PC-3 (cell line): ENCODE measurements at regions not wholly inside any gene's neighbourhood (a gene's known extent, or its start where the extent isn't known, plus 50 kb on each side); places are given as distances from the start of the nearest gene placed in this dataset.

Source experiments
- ATAC-seq: fragments of 200-7000 bp; cut with Tn5 transposase; 2 replicates; pipeline ENCODE4 v1.9.1; 2020; ENCODE audit warnings: mild to moderate bottlenecking, moderate library complexity
- BruUV-seq: library from RNA; stranded (reverse); fragments of 400-500 nt; replicated peaks from 2 replicates; lab custom pipeline; 2021; lab: Mats Ljungman, UMichigan
- CTCF ChIA-PET: fragments of 300-600 bp; sonication (Branson Sonifier 250); formaldehyde crosslinking; loops from one replicate; lab custom pipeline; 2022; ENCODE audit warnings: antibody characterized with exemption; lab: Charles Lee
- POLR2A ChIA-PET: fragments of 300-600 bp; sonication (Branson Sonifier 250); formaldehyde crosslinking; loops from one replicate; lab custom pipeline; 2022; ENCODE audit warnings: antibody characterized with exemption; ENCODE audit not compliant: unreplicated experiment; lab: Charles Lee
- DNase-seq: peaks from one replicate; pipeline ENCODE4 v3.0.0-alpha.2; 2015
- H2AFZ ChIP-seq: fragments of 300-600 bp; sonication (generic); 2 replicates; pipeline ENCODE4 v1.6.0; 2016; ENCODE audit warnings: antibody characterized with exemption, low read length
- H3F3A ChIP-seq: fragments of 300-600 bp; sonication (generic); one replicate; pipeline ENCODE4 v1.6.0; 2017; ENCODE audit warnings: antibody characterized with exemption, low read length, control low read depth, mild to moderate bottlenecking; ENCODE audit not compliant: unreplicated experiment
- H3K27ac ChIP-seq: fragments of 300-600 bp; sonication (generic); 2 replicates; pipeline ENCODE4 v1.5.1; 2016; ENCODE audit warnings: mild to moderate bottlenecking, low read length
- H3K27me3 ChIP-seq: fragments of 300-600 bp; sonication (generic); 2 replicates; pipeline ENCODE4 v1.6.1; 2016; ENCODE audit warnings: low read length, mixed read lengths
- H3K36me3 ChIP-seq: fragments of 300-600 bp; sonication (generic); 2 replicates; pipeline ENCODE4 v1.6.1; 2016; ENCODE audit warnings: low read depth, mixed run types, low read length, mixed read lengths
- H3K4me1 ChIP-seq: fragments of 300-600 bp; sonication (generic); 2 replicates; pipeline ENCODE4 v1.5.1; 2016; ENCODE audit warnings: low read length; ENCODE audit not compliant: insufficient read depth
- H3K4me2 ChIP-seq: fragments of 300-600 bp; sonication (generic); 2 replicates; pipeline ENCODE4 v1.6.0; 2016; ENCODE audit warnings: low read length
- H3K4me3 ChIP-seq: fragments of 300-600 bp; sonication (generic); 2 replicates; pipeline ENCODE4 v1.5.1; 2016; ENCODE audit warnings: mild to moderate bottlenecking, low read length, mixed read lengths
- H3K79me2 ChIP-seq: fragments of 300-600 bp; sonication (generic); 2 replicates; pipeline ENCODE4 v1.6.1; 2017; ENCODE audit warnings: low read length, mixed read lengths
- H3K9ac ChIP-seq: fragments of 300-600 bp; sonication (generic); 2 replicates; pipeline ENCODE4 v1.6.0; 2016; ENCODE audit warnings: mild to moderate bottlenecking, low read length
- H3K9me2 ChIP-seq: fragments of 300-600 bp; sonication (generic); replicated peaks from 2 replicates; pipeline ENCODE4 v1.6.1; 2016; ENCODE audit warnings: mixed run types, low read length, mixed read lengths
- H3K9me3 ChIP-seq: fragments of 300-600 bp; sonication (generic); 2 replicates; pipeline ENCODE4 v1.6.1; 2016; ENCODE audit warnings: low read length, mixed read lengths
- H4K20me1 ChIP-seq: fragments of 300-600 bp; sonication (generic); 2 replicates; pipeline ENCODE4 v1.6.1; 2016; ENCODE audit warnings: low read length, mixed read lengths
- EZH2 ChIP-seq: fragments of 300-600 bp; sonication (generic); IDR thresholded peaks from one replicate; pipeline ENCODE4 v1.6.1; 2017; ENCODE audit warnings: antibody characterized with exemption, mild to moderate bottlenecking, low read length; ENCODE audit not compliant: unreplicated experiment
- EZH2phosphoT487 ChIP-seq: fragments of 300-600 bp; sonication (generic); IDR thresholded peaks from 2 replicates; pipeline ENCODE4 v1.6.1; 2018; ENCODE audit warnings: mild to moderate bottlenecking, antibody characterized with exemption, low read length, borderline replicate concordance
- intact Hi-C: fragments of 100-400 bp; cut with micrococcal nuclease; formaldehyde crosslinking; loops from 2 replicates; pipeline ENCODE4 v1.9.0; 2023
- TF ChIP-seq, protein P1 (sequence below): fragments of 300-600 bp; sonication (generic); conservative IDR thresholded peaks from 2 replicates; pipeline ENCODE4 v1.5.1; 2017; ENCODE audit warnings: antibody characterized with exemption, low read depth, mild to moderate bottlenecking, low read length

DNA sequence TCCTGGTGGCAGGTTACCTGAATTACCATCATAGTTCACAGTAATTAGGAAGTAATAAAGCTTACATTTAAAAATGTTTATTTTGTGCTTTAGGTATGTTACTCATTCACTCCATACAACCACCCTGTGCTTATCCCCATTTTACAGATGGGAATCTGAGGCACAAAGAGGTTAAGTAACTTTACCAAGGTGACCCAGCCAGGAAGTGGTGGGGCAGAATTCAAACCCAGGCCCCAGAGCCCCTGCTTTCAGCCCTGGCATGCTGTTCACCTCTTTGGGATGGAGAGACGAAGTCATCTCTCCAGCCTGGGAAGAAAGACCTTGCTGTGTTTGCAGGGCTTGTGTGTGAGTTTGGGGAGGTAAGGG, 285.6 kb upstream of the TPM1 start:
- Histone ChIP-seq H3K27me3 (no peaks in the 10 kb centered on the region), H3K9ac (no peak overlapping the region), H3F3A (no peaks in the 10 kb centered on the region), H3K9me3 (no peaks in the 10 kb centered on the region), H4K20me1 (no peaks in the 10 kb centered on the region), H3K27ac (no peak overlapping the region; the same call in 1 of the 2 replicates), H3K79me2 (no peaks in the 10 kb centered on the region), H3K4me2 (no peak overlapping the region), H3K4me3 (no peak overlapping the region), H3K36me3 (no peaks in the 10 kb centered on the region), H2AFZ (no peak overlapping the region), H3K4me1 (peaks cover 52% of the 10 kb centered on the region), H3K9me2 (no peaks in the 10 kb centered on the region)
- CTCF ChIA-PET = no interaction called here
- POLR2A ChIA-PET = interaction anchor here (0.6 kb wide), 1 partner anchor 139 kb away, joined by 7 read pairs; no protein-coding TSS in a partner anchor
- DNase-seq (no peak), ATAC-seq (no peak)
- TF ChIP-seq, protein P1, sequence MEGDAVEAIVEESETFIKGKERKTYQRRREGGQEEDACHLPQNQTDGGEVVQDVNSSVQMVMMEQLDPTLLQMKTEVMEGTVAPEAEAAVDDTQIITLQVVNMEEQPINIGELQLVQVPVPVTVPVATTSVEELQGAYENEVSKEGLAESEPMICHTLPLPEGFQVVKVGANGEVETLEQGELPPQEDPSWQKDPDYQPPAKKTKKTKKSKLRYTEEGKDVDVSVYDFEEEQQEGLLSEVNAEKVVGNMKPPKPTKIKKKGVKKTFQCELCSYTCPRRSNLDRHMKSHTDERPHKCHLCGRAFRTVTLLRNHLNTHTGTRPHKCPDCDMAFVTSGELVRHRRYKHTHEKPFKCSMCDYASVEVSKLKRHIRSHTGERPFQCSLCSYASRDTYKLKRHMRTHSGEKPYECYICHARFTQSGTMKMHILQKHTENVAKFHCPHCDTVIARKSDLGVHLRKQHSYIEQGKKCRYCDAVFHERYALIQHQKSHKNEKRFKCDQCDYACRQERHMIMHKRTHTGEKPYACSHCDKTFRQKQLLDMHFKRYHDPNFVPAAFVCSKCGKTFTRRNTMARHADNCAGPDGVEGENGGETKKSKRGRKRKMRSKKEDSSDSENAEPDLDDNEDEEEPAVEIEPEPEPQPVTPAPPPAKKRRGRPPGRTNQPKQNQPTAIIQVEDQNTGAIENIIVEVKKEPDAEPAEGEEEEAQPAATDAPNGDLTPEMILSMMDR = no peak
- TF ChIP-seq EZH2phosphoT487 = no peak
- TF ChIP-seq EZH2 = no peak
- intact Hi-C loops = loop anchor here (10.0 kb wide), 1 partner anchor 312 kb away; no protein-coding TSS in a partner anchor
- no TSS peak for BruUV-seq

DNA sequence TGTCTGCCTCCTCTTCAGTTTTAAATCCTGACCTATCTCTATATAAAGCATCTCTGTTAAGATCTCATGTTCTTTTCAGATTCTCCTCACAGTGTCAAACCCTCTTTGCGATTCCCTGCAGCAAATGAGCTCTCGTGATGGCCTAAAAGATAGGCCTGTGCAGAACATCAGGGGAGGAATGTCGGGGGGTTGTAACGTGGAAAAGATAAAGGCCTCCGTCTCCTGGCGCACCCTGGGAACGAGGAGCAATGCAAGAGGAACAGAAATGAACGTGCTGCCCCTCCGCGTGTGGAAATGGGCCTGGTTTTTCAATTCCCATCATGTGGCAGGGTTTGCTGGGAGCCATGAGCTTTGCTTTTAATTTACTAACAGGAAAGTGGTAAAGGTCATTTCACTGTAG, 285.0 kb upstream of the TPM1 start:
- peak overlapping the region; percentile 36; the same call in 1 of the 2 replicates for H3K9ac ChIP-seq
- TF ChIP-seq EZH2phosphoT487 (no peak), EZH2 (no peak)
- TF ChIP-seq, protein P1 = no peak
- H4K20me1 ChIP-seq = no peaks in the 10 kb centered on the region
- no peaks in the 10 kb centered on the region for H3K9me2 ChIP-seq
- no peak overlapping the region for H3K4me3 ChIP-seq
- peak overlapping the region; percentile 48 for H3K4me2 ChIP-seq
- POLR2A ChIA-PET = interaction anchor here (0.6 kb wide), 1 partner anchor 18 kb away, joined by 5 read pairs; no protein-coding TSS in a partner anchor
- DNase-seq (no peak), ATAC-seq (no peak)
- intact Hi-C loops = loop anchor here (10.0 kb wide), 1 partner anchor 313 kb away; no protein-coding TSS in a partner anchor
- CTCF ChIA-PET = interaction anchor here (0.5 kb wide), 1 partner anchor 15 kb away, joined by 7 read pairs; no protein-coding TSS in a partner anchor
- BruUV-seq = no TSS peak
- H2AFZ ChIP-seq = peak overlapping the region; percentile 25
- no peaks in the 10 kb centered on the region for H3F3A ChIP-seq
- no peaks in the 10 kb centered on the region for H3K79me2 ChIP-seq
- H3K27me3 ChIP-seq = no peaks in the 10 kb centered on the region
- peak overlapping the region; percentile 46 for H3K27ac ChIP-seq
- no peaks in the 10 kb centered on the region for H3K9me3 ChIP-seq
- H3K36me3 ChIP-seq = no peaks in the 10 kb centered on the region
- peaks cover 46% of the 10 kb centered on the region for H3K4me1 ChIP-seq
